ENCODE measurements at regions not wholly inside any gene's neighbourhood (a gene's known extent, or its start where the extent isn't known, plus 50 kb on each side); places are given as distances from the start of the nearest gene placed in this dataset.

GRCh38 chr4:1543976-1544375, 137.7 kb upstream of the NKX1-1 start:
- H3K27ac ChIP-seq (ENCODE audit: low read length): no peak overlapping the region
- H3K27me3 ChIP-seq (ENCODE audit: insufficient read depth, low read length, poor library complexity): peaks cover 4% of the 10 kb centered on the region
- no peak for TF ChIP-seq CTCF (IDR thresholded peaks at IDR 0.05; ENCODE audit: borderline replicate concordance, extremely low read depth, low read length, poor library complexity, severe bottlenecking)
- H3K9ac ChIP-seq (ENCODE audit: low read depth, low read length): no peak overlapping the region
- 0 out of 2 replicates have a peak, but pooled peaks cover 3% of the 10 kb centered on the region for H4K20me1 ChIP-seq (ENCODE audit: insufficient read depth, low read length)
- H3K4me1 ChIP-seq (ENCODE audit: insufficient read depth, low read length): no peaks in the 10 kb centered on the region
- no peak for ATAC-seq (ENCODE audit: insufficient read depth, low read depth)
- no peaks in the 10 kb centered on the region for H3K79me2 ChIP-seq (ENCODE audit: insufficient read depth, low read length)
- no peak overlapping the region for H2AFZ ChIP-seq (ENCODE audit: low read depth, low read length)
- DNase-seq: no peak
- no peaks in the 10 kb centered on the region for H3K9me3 ChIP-seq (ENCODE audit: insufficient read depth, low read length, severe bottlenecking)
- H3K4me3 ChIP-seq (ENCODE audit: low read depth in 1 of 2, low read length in 2 of 2): no peak overlapping the region
- H3K36me3 ChIP-seq (ENCODE audit: insufficient read depth, low read length): no peaks in the 10 kb centered on the region
- no peak overlapping the region for H3K4me2 ChIP-seq (ENCODE audit: insufficient read depth, low read length)

- Histone ChIP-seq H3K27ac (ENCODE audit: low read length) (no peak overlapping the region), H3K9ac (ENCODE audit: low read depth, low read length) (no peak overlapping the region), H3K4me3 (ENCODE audit: low read depth in 1 of 2, low read length in 2 of 2) (no peak overlapping the region), H3K36me3 (ENCODE audit: insufficient read depth, low read length) (no peaks in the 10 kb centered on the region), H3K4me2 (ENCODE audit: insufficient read depth, low read length) (no peak overlapping the region), H2AFZ (ENCODE audit: low read depth, low read length) (no peak overlapping the region), H3K4me1 (ENCODE audit: insufficient read depth, low read length) (no peaks in the 10 kb centered on the region), H3K27me3 (ENCODE audit: insufficient read depth, low read length, poor library complexity) (peaks cover 2% of the 10 kb centered on the region), H4K20me1 (ENCODE audit: insufficient read depth, low read length) (0 out of 2 replicates have a peak, but pooled peaks cover 3% of the 10 kb centered on the region), H3K9me3 (ENCODE audit: insufficient read depth, low read length, severe bottlenecking) (no peaks in the 10 kb centered on the region), H3K79me2 (ENCODE audit: insufficient read depth, low read length) (no peaks in the 10 kb centered on the region)
- ATAC-seq (ENCODE audit: insufficient read depth, low read depth) (no peak), DNase-seq (no peak)
- no peak for TF ChIP-seq CTCF (IDR thresholded peaks at IDR 0.05; ENCODE audit: borderline replicate concordance, extremely low read depth, low read length, poor library complexity, severe bottlenecking)
- TF ChIP-seq EZH2 (IDR thresholded peaks at IDR 0.05; ENCODE audit: borderline replicate concordance, low read depth, low read length, severe bottlenecking): no peak
Measured at GRCh38 chr4:1543561-1543960, 137.3 kb upstream of the NKX1-1 start.

- no peaks in the 10 kb centered on the region for H3K4me1 ChIP-seq (ENCODE audit: insufficient read depth, low read length)
- no peaks in the 10 kb centered on the region for H3K36me3 ChIP-seq (ENCODE audit: insufficient read depth, low read length)
- no peak overlapping the region for H2AFZ ChIP-seq (ENCODE audit: low read depth, low read length)
- ATAC-seq (ENCODE audit: insufficient read depth, low read depth): no peak
- H3K27me3 ChIP-seq (ENCODE audit: insufficient read depth, low read length, poor library complexity): no peaks in the 10 kb centered on the region
- H3K27ac ChIP-seq (ENCODE audit: low read length): no peak overlapping the region
- H4K20me1 ChIP-seq (ENCODE audit: insufficient read depth, low read length): 0 out of 2 replicates have a peak, but pooled peaks cover 3% of the 10 kb centered on the region
- H3K4me2 ChIP-seq (ENCODE audit: insufficient read depth, low read length): no peak overlapping the region
- no peaks in the 10 kb centered on the region for H3K9me3 ChIP-seq (ENCODE audit: insufficient read depth, low read length, severe bottlenecking)
- no peaks in the 10 kb centered on the region for H3K79me2 ChIP-seq (ENCODE audit: insufficient read depth, low read length)
- no peak overlapping the region for H3K4me3 ChIP-seq (ENCODE audit: low read depth in 1 of 2, low read length in 2 of 2)
- DNase-seq: no peak
- H3K9ac ChIP-seq (ENCODE audit: low read depth, low read length): no peak overlapping the region
- TF ChIP-seq EZH2 (IDR thresholded peaks at IDR 0.05; ENCODE audit: borderline replicate concordance, low read depth, low read length, severe bottlenecking) (no peak), CTCF (IDR thresholded peaks at IDR 0.05; ENCODE audit: borderline replicate concordance, extremely low read depth, low read length, poor library complexity, severe bottlenecking) (no peak)
Measured at GRCh38 chr4:1542516-1543320, 136.5 kb upstream of the NKX1-1 start.
